K562 (cell line): ENCODE measurements at regions not wholly inside any gene's neighbourhood (a gene's known extent, or its start where the extent isn't known, plus 50 kb on each side); places are given as distances from the start of the nearest gene placed in this dataset.

ENCODE experiments used
- ATAC-seq: fragments of 200-7000 bp; cut with Tn5 transposase; 3 replicates; pipeline ENCODE4 v1.9.1; 2020; ENCODE audit warnings: moderate library complexity
- BruUV-seq: library from RNA; stranded (reverse); fragments of 400-500 nt; replicated peaks from 2 replicates; lab custom pipeline; 2021; lab: Mats Ljungman, UMichigan
- CTCF ChIA-PET: fragments of 300-600 bp; formaldehyde crosslinking; extraction: SDS; loops from one replicate; lab custom pipeline; 2021; ENCODE audit warnings: low intra/inter-chr PET ratio; lab: Yijun Ruan, JAX
- POLR2A ChIA-PET: fragments of 300-600, 350-650 bp; sonication (Branson Sonifier 250); formaldehyde crosslinking; extraction: SDS; loops from one replicate; lab custom pipeline; 2021; ENCODE audit warnings: antibody characterized with exemption, inconsistent platforms; lab: Yijun Ruan, JAX
- DNase-seq, 4 experiments: peaks; one replicate each; pipeline versions ENCODE4 v3.0.0 to v3.0.0-alpha.2; 2011 to 2018; ENCODE audit warnings: low spot score in 3 of 4, mixed read lengths in 3 of 4; ENCODE audit errors: extremely low read depth in 1 of 4
- FAIRE-seq: peaks from 2 replicates; lab custom pipeline; 2011; peaks lifted over from hg19 to GRCh38; lab: Jason Lieb, UNC
- H2AFZ ChIP-seq: 2 replicates; pipeline ENCODE4 v1.6.0; 2011; ENCODE audit warnings: low read depth, low read length, control low read depth, inconsistent platforms
- H3K27ac ChIP-seq: fragments of 200-600 bp; 3 replicates; pipeline ENCODE4 v1.8.0; 2011; ENCODE audit warnings: low read depth, mild to moderate bottlenecking, control low read depth, inconsistent platforms, low read length, moderate library complexity, mixed read lengths; ENCODE audit errors: extremely low read depth
- H3K27me3 ChIP-seq, 2 experiments: fragments of 300-600 bp in 1 of 2; 2 replicates in 1 of 2; 3 replicates in 1 of 2; pipeline versions ENCODE4 v1.6.0 to v1.8.0; 2011; ENCODE audit warnings: inconsistent platforms in 2 of 2, low read length in 2 of 2, mild to moderate bottlenecking in 1 of 2, mixed read lengths in 1 of 2, moderate library complexity in 1 of 2; ENCODE audit not compliant: control insufficient read depth in 2 of 2, insufficient read depth in 2 of 2
- H3K36me3 ChIP-seq: fragments of 300-600 bp; 3 replicates; pipeline ENCODE4 v1.8.0; 2011; ENCODE audit warnings: mild to moderate bottlenecking, low read length, inconsistent platforms; ENCODE audit not compliant: control insufficient read depth, insufficient read depth
- H3K4me1 ChIP-seq, 2 experiments: fragments of 200-600 bp in 1 of 2; replicated peaks in 1 of 2; 2 replicates in 1 of 2; 3 replicates in 1 of 2; pipeline versions ENCODE4 v1.5.1 to v1.8.0; 2011; ENCODE audit warnings: inconsistent platforms in 2 of 2, low read length in 2 of 2, mild to moderate bottlenecking in 1 of 2, mixed read lengths in 1 of 2, moderate library complexity in 1 of 2; ENCODE audit not compliant: control insufficient read depth in 2 of 2, insufficient read depth in 2 of 2
- H3K4me2 ChIP-seq: 2 replicates; pipeline ENCODE4 v1.6.1; 2011; ENCODE audit warnings: low read length, control low read depth, inconsistent platforms, mixed read lengths; ENCODE audit not compliant: insufficient read depth
- H3K4me3 ChIP-seq: fragments of 200-600 bp; sonication (generic), shearing (Covaris generic); 2 replicates; pipeline ENCODE4 v1.5.1; 2016; ENCODE audit warnings: control low read depth, inconsistent platforms
- H3K79me2 ChIP-seq: fragments of 200-600 bp; 3 replicates; pipeline ENCODE4 v1.8.0; 2011; ENCODE audit warnings: low read length, inconsistent platforms; ENCODE audit not compliant: control insufficient read depth, insufficient read depth
- H3K9ac ChIP-seq, 2 experiments: 2 replicates each; pipeline versions ENCODE4 v1.6.0 to v1.6.1; 2011; ENCODE audit warnings: low read depth in 2 of 2, low read length in 2 of 2, control low read depth in 1 of 2, inconsistent platforms in 1 of 2, mild to moderate bottlenecking in 1 of 2, mixed read lengths in 1 of 2; ENCODE audit not compliant: insufficient read depth in 1 of 2
- H3K9me1 ChIP-seq: one replicate; pipeline ENCODE4 v1.6.0; 2011; ENCODE audit warnings: inconsistent platforms, mild to moderate bottlenecking, low read length, moderate library complexity; ENCODE audit not compliant: control insufficient read depth, insufficient read depth
- H3K9me3 ChIP-seq: replicated peaks from 2 replicates; pipeline ENCODE4 v1.5.1; 2011; ENCODE audit warnings: low read depth, low read length, inconsistent platforms; ENCODE audit not compliant: control insufficient read depth, insufficient read depth
- H4K20me1 ChIP-seq: replicated peaks from 2 replicates; pipeline ENCODE4 v1.6.1; 2011; ENCODE audit warnings: low read length, inconsistent platforms, mixed read lengths; ENCODE audit not compliant: control insufficient read depth, insufficient read depth
- KAT2B ChIP-seq: IDR thresholded peaks from one replicate; pipeline ENCODE4 v1.6.1; 2012; ENCODE audit warnings: low read depth, mild to moderate bottlenecking, control low read depth, inconsistent platforms, low read length, moderate library complexity
- SMARCA5 ChIP-seq: fragments of 450-650 bp; IDR thresholded peaks from 2 replicates; pipeline ENCODE4 v1.6.1; 2016
- ZZZ3 ChIP-seq: fragments of 450-650 bp; IDR thresholded peaks from 2 replicates; pipeline ENCODE4 v1.6.1; 2016; ENCODE audit warnings: antibody characterized with exemption, mild to moderate bottlenecking, moderate library complexity
- WGBS: fragments of 100-300 bp; shearing (Covaris generic); methylation state at CpG from one replicate; pipeline ENCODE4 v1.1.6; 2016; ENCODE audit warnings: low coverage, mixed read lengths; ENCODE audit not compliant: insufficient coverage; ENCODE audit errors: missing lambda C conversion rate; 5-methylcytosine and 5-hydroxymethylcytosine counted together
- in situ Hi-C: fragments of 300-500 bp; cut with MboI; formaldehyde crosslinking; loops from 4 replicates; pipeline ENCODE4 v1.15.0; 2018; ENCODE audit warnings: inconsistent platforms, mixed read lengths
- intact Hi-C: fragments of 100-400 bp; cut with micrococcal nuclease; formaldehyde crosslinking; loops from 2 replicates; pipeline ENCODE4 v1.14.2; 2022
- TF ChIP-seq, protein P1 (sequence below), 2 experiments: fragments of 150-350 bp in 1 of 2; IDR thresholded peaks; 2 replicates each; pipeline ENCODE4 v1.6.1; 2012 to 2016; ENCODE audit warnings: low read depth in 2 of 2, low read length in 2 of 2, mild to moderate bottlenecking in 1 of 2, moderate library complexity in 1 of 2
- TF ChIP-seq, protein P2 (sequence below): fragments of 250-450 bp; sonication (Bioruptor Pico); IDR thresholded peaks from 2 replicates; pipeline ENCODE4 v1.5.1; 2021; ENCODE audit warnings: mild to moderate bottlenecking

DNA sequence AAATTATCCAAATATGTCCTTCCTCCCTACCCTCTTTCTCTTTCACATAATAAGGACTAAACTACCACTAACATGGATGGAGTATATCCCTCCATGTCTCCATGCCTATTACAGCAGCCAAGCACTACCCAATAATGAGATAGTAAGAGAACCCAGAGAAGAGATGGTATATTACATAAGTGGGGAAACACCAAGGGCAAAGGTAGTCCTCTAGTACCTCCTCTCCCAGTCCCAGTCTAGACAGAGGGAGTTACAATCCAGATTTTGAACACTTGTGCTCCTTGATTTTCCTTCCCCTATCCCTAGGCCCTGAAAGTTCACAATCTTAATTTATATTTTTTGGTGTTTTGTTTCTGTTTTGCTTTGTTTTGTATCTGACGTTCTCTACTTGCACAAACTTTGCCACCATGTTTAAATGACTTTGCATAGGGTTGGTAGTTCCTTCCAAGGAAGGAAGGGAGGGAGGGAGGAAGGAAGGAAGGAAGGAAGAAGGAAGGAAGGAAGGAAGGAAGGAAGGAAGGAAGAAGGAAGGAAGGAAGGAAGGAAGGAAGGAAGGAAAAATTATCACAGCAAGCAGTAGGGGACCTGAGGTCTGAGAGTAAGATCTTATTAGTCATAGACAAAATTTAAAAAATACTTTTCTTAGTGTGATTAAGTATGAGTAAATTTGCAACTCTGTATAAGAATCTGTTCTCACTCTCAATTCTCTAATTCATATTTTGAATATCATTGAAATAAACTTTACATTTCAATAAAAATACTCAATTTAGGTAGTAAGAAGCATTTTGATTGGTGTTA lies 521.9 kb downstream of the PTPRC start:
- no TSS peak for BruUV-seq
- H3K79me2 ChIP-seq: no peaks in the 10 kb centered on the region
- no peak overlapping the region for H2AFZ ChIP-seq
- H3K9ac ChIP-seq: no peak overlapping the region
- intact Hi-C loops (no loop called here), in situ Hi-C loops (no loop called here)
- ATAC-seq: no peak
- H3K4me2 ChIP-seq: no peak overlapping the region
- no peak overlapping the region for H3K4me3 ChIP-seq
- WGBS: 0% methylated on average over 1 of the region's 1 CpG
- H3K27me3 ChIP-seq: no peaks in the 10 kb centered on the region
- no peaks in the 10 kb centered on the region for H3K36me3 ChIP-seq
- H3K27ac ChIP-seq: no peak overlapping the region
- FAIRE-seq: no peak
- no peaks in the 10 kb centered on the region for H3K9me1 ChIP-seq
- TF ChIP-seq KAT2B: no peak
- TF ChIP-seq SMARCA5: no peak
- TF ChIP-seq, protein P1, sequence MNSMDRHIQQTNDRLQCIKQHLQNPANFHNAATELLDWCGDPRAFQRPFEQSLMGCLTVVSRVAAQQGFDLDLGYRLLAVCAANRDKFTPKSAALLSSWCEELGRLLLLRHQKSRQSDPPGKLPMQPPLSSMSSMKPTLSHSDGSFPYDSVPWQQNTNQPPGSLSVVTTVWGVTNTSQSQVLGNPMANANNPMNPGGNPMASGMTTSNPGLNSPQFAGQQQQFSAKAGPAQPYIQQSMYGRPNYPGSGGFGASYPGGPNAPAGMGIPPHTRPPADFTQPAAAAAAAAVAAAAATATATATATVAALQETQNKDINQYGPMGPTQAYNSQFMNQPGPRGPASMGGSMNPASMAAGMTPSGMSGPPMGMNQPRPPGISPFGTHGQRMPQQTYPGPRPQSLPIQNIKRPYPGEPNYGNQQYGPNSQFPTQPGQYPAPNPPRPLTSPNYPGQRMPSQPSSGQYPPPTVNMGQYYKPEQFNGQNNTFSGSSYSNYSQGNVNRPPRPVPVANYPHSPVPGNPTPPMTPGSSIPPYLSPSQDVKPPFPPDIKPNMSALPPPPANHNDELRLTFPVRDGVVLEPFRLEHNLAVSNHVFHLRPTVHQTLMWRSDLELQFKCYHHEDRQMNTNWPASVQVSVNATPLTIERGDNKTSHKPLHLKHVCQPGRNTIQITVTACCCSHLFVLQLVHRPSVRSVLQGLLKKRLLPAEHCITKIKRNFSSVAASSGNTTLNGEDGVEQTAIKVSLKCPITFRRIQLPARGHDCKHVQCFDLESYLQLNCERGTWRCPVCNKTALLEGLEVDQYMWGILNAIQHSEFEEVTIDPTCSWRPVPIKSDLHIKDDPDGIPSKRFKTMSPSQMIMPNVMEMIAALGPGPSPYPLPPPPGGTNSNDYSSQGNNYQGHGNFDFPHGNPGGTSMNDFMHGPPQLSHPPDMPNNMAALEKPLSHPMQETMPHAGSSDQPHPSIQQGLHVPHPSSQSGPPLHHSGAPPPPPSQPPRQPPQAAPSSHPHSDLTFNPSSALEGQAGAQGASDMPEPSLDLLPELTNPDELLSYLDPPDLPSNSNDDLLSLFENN (IDR thresholded peaks at IDR 0.05; ENCODE audit: low read depth in 2 of 2, low read length in 2 of 2): no peak
- TF ChIP-seq ZZZ3: no peak
- TF ChIP-seq, protein P2, sequence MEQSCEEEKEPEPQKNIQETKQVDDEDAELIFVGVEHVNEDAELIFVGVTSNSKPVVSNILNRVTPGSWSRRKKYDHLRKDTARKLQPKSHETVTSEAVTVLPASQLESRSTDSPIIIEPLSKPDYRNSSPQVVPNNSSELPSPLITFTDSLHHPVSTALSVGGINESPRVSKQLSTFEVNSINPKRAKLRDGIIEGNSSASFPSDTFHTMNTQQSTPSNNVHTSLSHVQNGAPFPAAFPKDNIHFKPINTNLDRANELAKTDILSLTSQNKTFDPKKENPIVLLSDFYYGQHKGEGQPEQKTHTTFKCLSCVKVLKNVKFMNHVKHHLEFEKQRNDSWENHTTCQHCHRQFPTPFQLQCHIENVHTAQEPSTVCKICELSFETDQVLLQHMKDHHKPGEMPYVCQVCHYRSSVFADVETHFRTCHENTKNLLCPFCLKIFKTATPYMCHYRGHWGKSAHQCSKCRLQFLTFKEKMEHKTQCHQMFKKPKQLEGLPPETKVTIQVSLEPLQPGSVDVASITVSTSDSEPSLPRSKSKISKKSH: no peak
- ChIA-PET POLR2A (no interaction called here), CTCF (no interaction called here)
- no peak for DNase-seq
- H4K20me1 ChIP-seq: no peaks in the 10 kb centered on the region
- H3K9me3 ChIP-seq: no peaks in the 10 kb centered on the region; the same call in 1 of the 2 replicates
- no peaks in the 10 kb centered on the region for H3K4me1 ChIP-seq
